Osteoblast (primary cell): ENCODE measurements at regions not wholly inside any gene's neighbourhood (a gene's known extent, or its start where the extent isn't known, plus 50 kb on each side); places are given as distances from the start of the nearest gene placed in this dataset.

Experiments
- DNase-seq: peaks from one replicate; pipeline ENCODE4 v3.0.0; 2011; ENCODE audit warnings: low spot score, mixed read lengths; ENCODE audit not compliant: insufficient read length; ENCODE audit errors: missing footprints
- H2AFZ ChIP-seq: 2 replicates; pipeline ENCODE4 v1.6.0; 2011; ENCODE audit warnings: mild to moderate bottlenecking, low read length
- H3K27ac ChIP-seq: 2 replicates; pipeline ENCODE4 v1.5.1; 2011; ENCODE audit warnings: mild to moderate bottlenecking, low read depth, low read length, moderate library complexity
- H3K27me3 ChIP-seq: 2 replicates; pipeline ENCODE4 v1.6.0; 2012; ENCODE audit warnings: mild to moderate bottlenecking, control low read depth, inconsistent platforms, low read length, moderate library complexity; ENCODE audit not compliant: insufficient read depth
- H3K36me3 ChIP-seq: 2 replicates; pipeline ENCODE4 v1.5.1; 2011; ENCODE audit warnings: mild to moderate bottlenecking, low read length, control low read depth, moderate library complexity; ENCODE audit not compliant: insufficient read depth
- H3K4me1 ChIP-seq: 2 replicates; pipeline ENCODE4 v1.5.1; 2011; ENCODE audit warnings: mild to moderate bottlenecking, low read length, control low read depth, moderate library complexity; ENCODE audit not compliant: insufficient read depth
- H3K4me2 ChIP-seq: 2 replicates; pipeline ENCODE4 v1.6.0; 2011; ENCODE audit warnings: mild to moderate bottlenecking, low read length; ENCODE audit not compliant: insufficient read depth
- H3K4me3 ChIP-seq: fragments of 200-600 bp; sonication (generic); 3 replicates; pipeline ENCODE4 v1.5.1; 2012; ENCODE audit warnings: mild to moderate bottlenecking, low read length, inconsistent platforms; ENCODE audit not compliant: insufficient read depth
- H3K79me2 ChIP-seq: 2 replicates; pipeline ENCODE4 v1.6.0; 2012; ENCODE audit warnings: mild to moderate bottlenecking, low read length, control low read depth, inconsistent platforms; ENCODE audit not compliant: insufficient read depth
- H3K9me3 ChIP-seq: 2 replicates; pipeline ENCODE4 v1.5.1; 2011; ENCODE audit warnings: low read depth, low read length, control low read depth
- H4K20me1 ChIP-seq: 2 replicates; pipeline ENCODE4 v1.6.0; 2012; ENCODE audit warnings: mild to moderate bottlenecking, low read length, control low read depth; ENCODE audit not compliant: insufficient read depth
- CTCF ChIP-seq: IDR thresholded peaks from 2 replicates; pipeline ENCODE4 v1.5.1; 2011; ENCODE audit warnings: mild to moderate bottlenecking, low read depth, low read length, moderate library complexity; ENCODE audit errors: extremely low read depth

GRCh38 chr18:44520981-44521667, 159.6 kb upstream of the SETBP1 start:
- no peak for DNase-seq
- H3K27ac ChIP-seq = no peak overlapping the region
- no peak overlapping the region for H3K4me2 ChIP-seq

GRCh38 chr18:44521668-44522022, 159.0 kb upstream of the SETBP1 start:
- no peaks in the 10 kb centered on the region for H4K20me1 ChIP-seq
- no peak overlapping the region for H3K27ac ChIP-seq
- no peak for DNase-seq

More at GRCh38 chr18:44520981-44521667, 159.6 kb upstream of the SETBP1 start:
- H3K9me3 ChIP-seq = no peaks in the 10 kb centered on the region
- H2AFZ ChIP-seq = no peak overlapping the region
- H3K4me1 ChIP-seq = peaks cover 6% of the 10 kb centered on the region
- no peaks in the 10 kb centered on the region for H3K27me3 ChIP-seq
- H3K36me3 ChIP-seq = no peaks in the 10 kb centered on the region
- no peaks in the 10 kb centered on the region for H3K79me2 ChIP-seq
- TF ChIP-seq CTCF = no peak
- no peak overlapping the region for H3K4me3 ChIP-seq
- no peaks in the 10 kb centered on the region for H4K20me1 ChIP-seq

GRCh38 chr18:44526705-44527415, 153.8 kb upstream of the SETBP1 start:
- no peak for TF ChIP-seq CTCF
- H3K27me3 ChIP-seq = peaks cover 7% of the 10 kb centered on the region
- no peaks in the 10 kb centered on the region for H3K79me2 ChIP-seq

More at GRCh38 chr18:44521668-44522022, 159.0 kb upstream of the SETBP1 start:
- no peak overlapping the region for H2AFZ ChIP-seq
- H3K4me1 ChIP-seq = peaks cover 6% of the 10 kb centered on the region
- H3K36me3 ChIP-seq = no peaks in the 10 kb centered on the region
- no peaks in the 10 kb centered on the region for H3K79me2 ChIP-seq
- no peak overlapping the region for H3K4me2 ChIP-seq
- H3K27me3 ChIP-seq = no peaks in the 10 kb centered on the region
- no peaks in the 10 kb centered on the region for H3K9me3 ChIP-seq
- TF ChIP-seq CTCF = no peak
- H3K4me3 ChIP-seq = no peak overlapping the region

GRCh38 chr18:44533071-44533470, 147.6 kb upstream of the SETBP1 start:
- no peak for DNase-seq
- Histone ChIP-seq H3K4me1 (peaks cover 13% of the 10 kb centered on the region), H3K4me3 (no peak overlapping the region), H4K20me1 (no peaks in the 10 kb centered on the region), H3K9me3 (no peaks in the 10 kb centered on the region), H3K27ac (no peak overlapping the region), H3K27me3 (peaks cover 7% of the 10 kb centered on the region), H3K79me2 (no peaks in the 10 kb centered on the region), H3K4me2 (no peak overlapping the region), H2AFZ (no peak overlapping the region), H3K36me3 (no peaks in the 10 kb centered on the region)
- TF ChIP-seq CTCF = no peak

More at GRCh38 chr18:44526705-44527415, 153.8 kb upstream of the SETBP1 start:
- H4K20me1 ChIP-seq = no peaks in the 10 kb centered on the region
- H3K36me3 ChIP-seq = no peaks in the 10 kb centered on the region
- no peak overlapping the region for H2AFZ ChIP-seq
- no peak for DNase-seq
- no peak overlapping the region for H3K4me2 ChIP-seq
- H3K27ac ChIP-seq = no peak overlapping the region
- H3K4me3 ChIP-seq = no peak overlapping the region
- no peaks in the 10 kb centered on the region for H3K9me3 ChIP-seq
- no peaks in the 10 kb centered on the region for H3K4me1 ChIP-seq
